ENCODE measurements at regions not wholly inside any gene's neighbourhood (a gene's known extent, or its start where the extent isn't known, plus 50 kb on each side); places are given as distances from the start of the nearest gene placed in this dataset.

GRCh38 chr10:100669616-100670015 lies 75.8 kb upstream of the PAX2 start:
- ATAC-seq (ENCODE audit: low read depth): no peak
- peaks cover 65% of the 10 kb centered on the region for H3K27me3 ChIP-seq (ENCODE audit: insufficient read depth, poor library complexity, severe bottlenecking)
- H3K36me3 ChIP-seq (ENCODE audit: low read depth): no peaks in the 10 kb centered on the region

GRCh38 chr10:100670368-100670767 lies 75.0 kb upstream of the PAX2 start:
- no peak for TF ChIP-seq CTCF (IDR thresholded peaks at IDR 0.05; ENCODE audit: poor library complexity, severe bottlenecking)
- no peaks in the 10 kb centered on the region for H3K4me1 ChIP-seq (ENCODE audit: insufficient read depth, poor library complexity, severe bottlenecking)
- DNase-seq (ENCODE audit: low spot score): no peak
- no peaks in the 10 kb centered on the region for H3K9me3 ChIP-seq (ENCODE audit: severe bottlenecking)
- no peaks in the 10 kb centered on the region for H3K36me3 ChIP-seq (ENCODE audit: low read depth)
- no peak for ATAC-seq (ENCODE audit: low read depth)
- no peak overlapping the region for H3K4me3 ChIP-seq (ENCODE audit: severe bottlenecking)
- H3K27ac ChIP-seq (ENCODE audit: poor library complexity, severe bottlenecking): no peak overlapping the region
- H3K27me3 ChIP-seq (ENCODE audit: insufficient read depth, poor library complexity, severe bottlenecking): peaks cover 65% of the 10 kb centered on the region

More at GRCh38 chr10:100669616-100670015, 75.8 kb upstream of the PAX2 start:
- Histone ChIP-seq H3K4me1 (ENCODE audit: insufficient read depth, poor library complexity, severe bottlenecking) (no peaks in the 10 kb centered on the region), H3K27ac (ENCODE audit: poor library complexity, severe bottlenecking) (no peak overlapping the region), H3K4me3 (ENCODE audit: severe bottlenecking) (no peak overlapping the region), H3K9me3 (ENCODE audit: severe bottlenecking) (no peaks in the 10 kb centered on the region)
- no peak for TF ChIP-seq CTCF (IDR thresholded peaks at IDR 0.05; ENCODE audit: poor library complexity, severe bottlenecking)
- DNase-seq (ENCODE audit: low spot score): no peak

GRCh38 chr10:100670828-100671479 lies 74.4 kb upstream of the PAX2 start:
- Histone ChIP-seq H3K4me1 (ENCODE audit: insufficient read depth, poor library complexity, severe bottlenecking) (no peaks in the 10 kb centered on the region), H3K9me3 (ENCODE audit: severe bottlenecking) (no peaks in the 10 kb centered on the region), H3K27me3 (ENCODE audit: insufficient read depth, poor library complexity, severe bottlenecking) (peaks cover 65% of the 10 kb centered on the region), H3K4me3 (ENCODE audit: severe bottlenecking) (no peak overlapping the region), H3K27ac (ENCODE audit: poor library complexity, severe bottlenecking) (no peak overlapping the region), H3K36me3 (ENCODE audit: low read depth) (no peaks in the 10 kb centered on the region)
- peak; percentile 56; the same call in 2 of the 3 replicates for ATAC-seq (ENCODE audit: low read depth)
- peak; percentile 75 for TF ChIP-seq CTCF (IDR thresholded peaks at IDR 0.05; ENCODE audit: poor library complexity, severe bottlenecking)
- no peak for DNase-seq (ENCODE audit: low spot score)

DNA sequence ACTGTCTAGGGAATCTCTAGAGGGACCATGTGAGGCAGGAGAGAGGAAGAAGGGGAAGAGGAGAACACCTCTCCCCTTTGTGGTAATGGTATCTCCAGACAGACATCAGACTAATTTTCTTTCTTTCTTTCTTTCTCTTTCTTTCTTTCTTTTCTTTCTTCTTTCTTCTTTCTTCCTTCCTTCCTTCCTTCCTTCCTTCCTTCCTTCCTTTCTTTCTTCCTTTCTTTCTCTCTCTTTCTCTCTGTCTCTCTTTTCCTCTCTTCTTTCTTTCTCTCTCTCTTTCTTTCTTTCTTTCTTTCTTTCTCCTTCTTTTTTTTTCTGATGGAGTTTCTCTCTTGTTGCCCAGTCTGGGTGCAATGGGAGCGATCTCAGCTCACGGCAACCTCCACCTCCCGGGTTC lies 73.2 kb upstream of the PAX2 start:
- H3K27me3 ChIP-seq (ENCODE audit: insufficient read depth, poor library complexity, severe bottlenecking): peaks cover 64% of the 10 kb centered on the region
- H3K4me3 ChIP-seq (ENCODE audit: severe bottlenecking): no peak overlapping the region
- H3K4me1 ChIP-seq (ENCODE audit: insufficient read depth, poor library complexity, severe bottlenecking): no peaks in the 10 kb centered on the region
- no peak for TF ChIP-seq CTCF (IDR thresholded peaks at IDR 0.05; ENCODE audit: poor library complexity, severe bottlenecking)
- H3K9me3 ChIP-seq (ENCODE audit: severe bottlenecking): no peaks in the 10 kb centered on the region
- no peaks in the 10 kb centered on the region for H3K36me3 ChIP-seq (ENCODE audit: low read depth)
- no peak for DNase-seq (ENCODE audit: low spot score)
- no peak overlapping the region for H3K27ac ChIP-seq (ENCODE audit: poor library complexity, severe bottlenecking)
- ATAC-seq (ENCODE audit: low read depth): no peak

GRCh38 chr10:100677290-100677945 lies 68.0 kb upstream of the PAX2 start:
- no peaks in the 10 kb centered on the region for H3K36me3 ChIP-seq (ENCODE audit: low read depth)
- H3K4me3 ChIP-seq (ENCODE audit: severe bottlenecking): no peak overlapping the region
- ATAC-seq (ENCODE audit: low read depth) (no peak), DNase-seq (ENCODE audit: low spot score) (no peak)
- H3K27me3 ChIP-seq (ENCODE audit: insufficient read depth, poor library complexity, severe bottlenecking): peaks cover 56% of the 10 kb centered on the region
- H3K9me3 ChIP-seq (ENCODE audit: severe bottlenecking): no peaks in the 10 kb centered on the region
- no peak overlapping the region for H3K27ac ChIP-seq (ENCODE audit: poor library complexity, severe bottlenecking)
- no peak for TF ChIP-seq CTCF (IDR thresholded peaks at IDR 0.05; ENCODE audit: poor library complexity, severe bottlenecking)
- no peaks in the 10 kb centered on the region for H3K4me1 ChIP-seq (ENCODE audit: insufficient read depth, poor library complexity, severe bottlenecking)
